Activated B cell treated with CpG ODN at 0.5 μM for 24 hours (primary cell): ENCODE measurements at regions not wholly inside any gene's neighbourhood (a gene's known extent, or its start where the extent isn't known, plus 50 kb on each side); places are given as distances from the start of the nearest gene placed in this dataset.

Source experiments
- ATAC-seq: fragments of 200-7000 bp; cut with Tn5 transposase; one replicate; pipeline ENCODE4 v1.10.0; 2021; ENCODE audit warnings: low read depth, mild to moderate bottlenecking, moderate library complexity
- CTCF ChIA-PET: fragments of 350-600 bp; sonication (Branson Sonifier 250); formaldehyde crosslinking; loops from one replicate; lab custom pipeline; 2021; ENCODE audit warnings: antibody characterized with exemption; lab: Charles Lee
- POLR2A ChIA-PET: fragments of 350-600 bp; sonication (Branson Sonifier 250); formaldehyde crosslinking; loops from one replicate; lab custom pipeline; 2021; ENCODE audit warnings: antibody characterized with exemption; lab: Charles Lee
- DNase-seq: peaks from one replicate; pipeline ENCODE4 v3.0.0; 2022
- H3K27ac Mint-ChIP-seq: one replicate; pipeline ENCODE4 v1.8.0; 2020; ENCODE audit warnings: mixed read lengths
- H3K27me3 Mint-ChIP-seq: one replicate; pipeline ENCODE4 v1.8.0; 2021; ENCODE audit warnings: mixed read lengths
- H3K36me3 Mint-ChIP-seq: one replicate; pipeline ENCODE4 v1.8.0; 2021; ENCODE audit warnings: low read depth, mixed read lengths
- H3K4me1 Mint-ChIP-seq: one replicate; pipeline ENCODE4 v1.8.0; 2021; ENCODE audit warnings: mixed read lengths
- H3K4me3 Mint-ChIP-seq: one replicate; pipeline ENCODE4 v1.8.0; 2020; ENCODE audit warnings: mild to moderate bottlenecking, mixed read lengths
- H3K9me3 Mint-ChIP-seq: one replicate; pipeline ENCODE4 v1.8.0; 2020; ENCODE audit warnings: mixed read lengths
- CTCF ChIP-seq: fragments of 200-600 bp; IDR thresholded peaks from one replicate; pipeline ENCODE4 v1.8.0; 2022; ENCODE audit warnings: antibody characterized with exemption, mild to moderate bottlenecking
- intact Hi-C: fragments of 100-400 bp; cut with micrococcal nuclease; formaldehyde crosslinking; loops from one replicate; pipeline ENCODE4 v1.15.1; 2024

- intact Hi-C loops: no loop called here
- no peak overlapping the region for H3K27ac Mint-ChIP-seq
- no peak overlapping the region for H3K4me3 Mint-ChIP-seq
- ATAC-seq (no peak), DNase-seq (no peak)
- TF ChIP-seq CTCF: no peak
- H3K27me3 Mint-ChIP-seq: no peaks in the 10 kb centered on the region
- ChIA-PET CTCF (no interaction called here), POLR2A (no interaction called here)
- H3K36me3 Mint-ChIP-seq: no peaks in the 10 kb centered on the region
- no peaks in the 10 kb centered on the region for H3K9me3 Mint-ChIP-seq
- no peaks in the 10 kb centered on the region for H3K4me1 Mint-ChIP-seq
Observed at GRCh38 chr5:167814040-167814439, 477.4 kb upstream of the WWC1 start.

- H3K36me3 Mint-ChIP-seq: no peaks in the 10 kb centered on the region
- no peak for ATAC-seq
- ChIA-PET POLR2A (no interaction called here), CTCF (no interaction called here)
- H3K4me3 Mint-ChIP-seq: no peak overlapping the region
- H3K27ac Mint-ChIP-seq: no peak overlapping the region
- DNase-seq: no peak
- no peaks in the 10 kb centered on the region for H3K27me3 Mint-ChIP-seq
- H3K9me3 Mint-ChIP-seq: no peaks in the 10 kb centered on the region
- no peaks in the 10 kb centered on the region for H3K4me1 Mint-ChIP-seq
- intact Hi-C loops: no loop called here
- no peak for TF ChIP-seq CTCF
Observed at GRCh38 chr5:167814828-167815227, 476.6 kb upstream of the WWC1 start.

GRCh38 chr5:167816354-167816753 lies 475.1 kb upstream of the WWC1 start:
- Mint-ChIP-seq H3K27me3 (no peaks in the 10 kb centered on the region), H3K9me3 (no peaks in the 10 kb centered on the region), H3K27ac (no peak overlapping the region), H3K4me1 (no peaks in the 10 kb centered on the region), H3K4me3 (no peak overlapping the region), H3K36me3 (no peaks in the 10 kb centered on the region)
- intact Hi-C loops: no loop called here
- ATAC-seq: no peak
- no peak for DNase-seq
- POLR2A ChIA-PET: no interaction called here
- CTCF ChIA-PET: no interaction called here
- no peak for TF ChIP-seq CTCF

- no peak for ATAC-seq
- Mint-ChIP-seq H3K4me1 (no peaks in the 10 kb centered on the region), H3K27me3 (no peaks in the 10 kb centered on the region), H3K9me3 (no peaks in the 10 kb centered on the region), H3K4me3 (no peak overlapping the region), H3K27ac (no peak overlapping the region), H3K36me3 (no peaks in the 10 kb centered on the region)
- intact Hi-C loops: no loop called here
- ChIA-PET CTCF (no interaction called here), POLR2A (no interaction called here)
- DNase-seq: no peak
- TF ChIP-seq CTCF: no peak
Observed at GRCh38 chr5:167816864-167817263, 474.6 kb upstream of the WWC1 start.

- Mint-ChIP-seq H3K27ac (no peak overlapping the region), H3K4me3 (no peak overlapping the region), H3K4me1 (no peaks in the 10 kb centered on the region), H3K27me3 (no peaks in the 10 kb centered on the region), H3K9me3 (no peaks in the 10 kb centered on the region), H3K36me3 (no peaks in the 10 kb centered on the region)
- no peak for TF ChIP-seq CTCF
- ATAC-seq (no peak), DNase-seq (no peak)
- ChIA-PET CTCF (no interaction called here), POLR2A (no interaction called here)
- intact Hi-C loops: no loop called here
Observed at GRCh38 chr5:167819406-167819805, 472.0 kb upstream of the WWC1 start.
